ENCODE measurements at regions not wholly inside any gene's neighbourhood (a gene's known extent, or its start where the extent isn't known, plus 50 kb on each side); places are given as distances from the start of the nearest gene placed in this dataset.

DNA sequence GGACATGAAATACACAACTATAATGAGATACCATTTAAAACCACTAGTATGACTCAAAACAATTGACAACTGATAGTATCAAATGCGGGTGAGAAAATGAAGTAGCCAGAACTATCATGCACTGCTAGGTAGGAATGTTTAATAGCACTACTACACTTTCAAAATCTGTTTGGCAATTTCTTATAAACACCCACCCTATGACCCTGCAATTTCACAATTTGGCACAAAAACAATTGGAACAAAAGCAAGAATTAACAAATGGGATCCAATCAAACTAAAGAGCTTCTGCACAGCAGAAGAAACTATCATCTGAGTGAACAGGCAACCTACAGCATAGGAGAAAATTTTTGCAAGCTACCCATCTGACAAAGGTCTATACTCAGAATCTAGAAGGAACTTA is 431.2 kb upstream of the GYPC start:
- no peak overlapping the region for H3K9ac ChIP-seq (ENCODE audit: low read depth, low read length)
- H3K4me1 ChIP-seq (ENCODE audit: control insufficient read depth, insufficient read depth, low read length) = no peaks in the 10 kb centered on the region
- no peak overlapping the region for H2BK20ac ChIP-seq (ENCODE audit: low read depth, low read length)
- H4K5ac ChIP-seq (ENCODE audit: low read depth, low read length) = no peak overlapping the region
- H2BK5ac ChIP-seq (ENCODE audit: low read depth, low read length, poor library complexity, severe bottlenecking) = no peak overlapping the region
- no peaks in the 10 kb centered on the region; the same call in none of the 2 replicates for H3K9me3 ChIP-seq (ENCODE audit: control insufficient read depth, insufficient read depth, low read length)
- no peak overlapping the region for H3K14ac ChIP-seq (replicated peaks; ENCODE audit: low read depth, low read length)
- in situ Hi-C loops (cut with MboI; ENCODE audit: low sequenced_read_pairs) = no loop called here
- no peak overlapping the region for H2BK15ac ChIP-seq (ENCODE audit: low read depth, low read length)
- ATAC-seq (ENCODE audit: low read depth) = no peak
- H2AFZ ChIP-seq (replicated peaks; ENCODE audit: low read length, poor library complexity) = no peak overlapping the region
- WGBS, 2 experiments (ENCODE audit: extremely low coverage in 2 of 2, insufficient read length in 1 of 2) = no CpG with 5 or more reads among the region's 1 CpG
- H4K91ac ChIP-seq (ENCODE audit: insufficient read depth, low read depth, low read length) = no peak overlapping the region
- CTCF ChIA-PET = no interaction called here
- no peaks in the 10 kb centered on the region for H3K36me3 ChIP-seq (ENCODE audit: control insufficient read depth, insufficient read depth, low read length)
- H3K27me3 ChIP-seq (ENCODE audit: control insufficient read depth, insufficient read depth, low read length) = no peaks in the 10 kb centered on the region
- dilution Hi-C loops (cut with HindIII; ENCODE audit: low sequenced_read_pairs, unreplicated experiment) = no loop called here
- no peak overlapping the region for H3K4me2 ChIP-seq (ENCODE audit: low read depth, low read length)
- H3K27ac ChIP-seq (ENCODE audit: insufficient read depth, low read length) = no peak overlapping the region
- TF ChIP-seq RFX5 (IDR thresholded peaks at IDR 0.05; ENCODE audit: low read depth, low read length) (no peak), RCOR1 (IDR thresholded peaks at IDR 0.05; ENCODE audit: insufficient replicate concordance, low read length) (no peak), CHD1 (IDR thresholded peaks at IDR 0.05; ENCODE audit: low read depth, low read length) (no peak), RAD21 (IDR thresholded peaks at IDR 0.05; ENCODE audit: low read length) (no peak), NFE2L2 (IDR thresholded peaks at IDR 0.05; ENCODE audit: low read depth, low read length) (no peak), MAZ (IDR thresholded peaks at IDR 0.05; ENCODE audit: borderline replicate concordance, low read depth, low read length) (no peak), CEBPB (IDR thresholded peaks at IDR 0.05; ENCODE audit: low read depth, low read length) (no peak), MXI1 (IDR thresholded peaks at IDR 0.05; ENCODE audit: borderline replicate concordance, low read depth, low read length) (no peak), FOS (IDR thresholded peaks at IDR 0.05; ENCODE audit: low read depth, low read length) (no peak), POLR2A (IDR thresholded peaks at IDR 0.05; ENCODE audit: low read depth, low read length) (no peak), BHLHE40 (IDR thresholded peaks at IDR 0.05; ENCODE audit: low read depth, low read length) (no peak)
- TF ChIP-seq, protein P1, sequence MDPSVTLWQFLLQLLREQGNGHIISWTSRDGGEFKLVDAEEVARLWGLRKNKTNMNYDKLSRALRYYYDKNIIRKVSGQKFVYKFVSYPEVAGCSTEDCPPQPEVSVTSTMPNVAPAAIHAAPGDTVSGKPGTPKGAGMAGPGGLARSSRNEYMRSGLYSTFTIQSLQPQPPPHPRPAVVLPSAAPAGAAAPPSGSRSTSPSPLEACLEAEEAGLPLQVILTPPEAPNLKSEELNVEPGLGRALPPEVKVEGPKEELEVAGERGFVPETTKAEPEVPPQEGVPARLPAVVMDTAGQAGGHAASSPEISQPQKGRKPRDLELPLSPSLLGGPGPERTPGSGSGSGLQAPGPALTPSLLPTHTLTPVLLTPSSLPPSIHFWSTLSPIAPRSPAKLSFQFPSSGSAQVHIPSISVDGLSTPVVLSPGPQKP (IDR thresholded peaks at IDR 0.05; ENCODE audit: borderline replicate concordance, low read depth, low read length) = no peak
- H2BK120ac ChIP-seq (ENCODE audit: low read depth, low read length) = no peak overlapping the region
- H3K23ac ChIP-seq (ENCODE audit: low read depth, low read length) = no peak overlapping the region
- no peak overlapping the region for H4K8ac ChIP-seq (ENCODE audit: low read depth in 2 of 2, low read length in 2 of 2)
- no peak overlapping the region for H3K4me3 ChIP-seq (ENCODE audit: insufficient read depth, low read depth, low read length)
- H3K18ac ChIP-seq (ENCODE audit: low read depth, low read length) = no peak overlapping the region
- DNase-seq = no peak
- H4K20me1 ChIP-seq (ENCODE audit: insufficient read depth, low read length) = no peaks in the 10 kb centered on the region
- no peak overlapping the region for H2AK5ac ChIP-seq (ENCODE audit: low read depth, low read length)
- H3K4ac ChIP-seq (ENCODE audit: low read depth, low read length) = no peak overlapping the region
- no peaks in the 10 kb centered on the region for H3K79me1 ChIP-seq (ENCODE audit: low read depth in 1 of 2, low read length in 2 of 2)
- H2AK9ac ChIP-seq (replicated peaks; ENCODE audit: low read depth, low read length, poor library complexity) = no peak overlapping the region
- no peak overlapping the region for H3K56ac ChIP-seq (ENCODE audit: extremely low read depth, insufficient read depth, low read length)
- POLR2A ChIA-PET (ENCODE audit: unreplicated experiment) = no interaction called here
- intact Hi-C loops (cut with micrococcal nuclease) = no loop called here
- no TSS peak for BruUV-seq (replicated peaks)
- no peaks in the 10 kb centered on the region for H3K9me1 ChIP-seq (ENCODE audit: insufficient read depth, low read length)

All from IMR-90 (cell line).